Renal cortex interstitium (tissue), 11 donors: ENCODE measurements at regions not wholly inside any gene's neighbourhood (a gene's known extent, or its start where the extent isn't known, plus 50 kb on each side); places are given as distances from the start of the nearest gene placed in this dataset.

Experiments used
- DNase-seq, 11 donors: peaks; one replicate each; pipeline ENCODE4 v3.0.0-alpha.2; 2013; ENCODE audit warnings: low read depth in 9 of 11, low spot score in 4 of 11; ENCODE audit errors: extremely low read depth in 1 of 11

GRCh38 chr3:124084022-124084881 is 92.3 kb upstream of the ROPN1 start:
- DNase-seq = no peak

- no peak for DNase-seq
These were observed 96.9 kb upstream of the ROPN1 start for GRCh38 chr3:124088801-124089200.

- DNase-seq = no peak
These were observed 97.3 kb upstream of the ROPN1 start for GRCh38 chr3:124089214-124089613.

- no peak for DNase-seq
These were observed 99.8 kb upstream of the ROPN1 start for GRCh38 chr3:124091716-124092115.

- no peak for DNase-seq
These were observed 100.9 kb upstream of the ROPN1 start for GRCh38 chr3:124092811-124093210.

- peak in 4 of 11 donors; percentile 15 to 31 (median 19) for DNase-seq
These were observed 102.6 kb upstream of the ROPN1 start for GRCh38 chr3:124094496-124094895.

GRCh38 chr3:124097362-124098131 is 105.6 kb upstream of the ROPN1 start:
- DNase-seq = no peak

GRCh38 chr3:124101643-124102042 is 109.7 kb upstream of the ROPN1 start:
- no peak for DNase-seq

- no peak for DNase-seq
These were observed 115.4 kb upstream of the ROPN1 start for GRCh38 chr3:124107104-124107890.

GRCh38 chr3:124108446-124108845 is 116.5 kb upstream of the ROPN1 start:
- no peak for DNase-seq

- DNase-seq = no peak
These were observed 121.6 kb upstream of the ROPN1 start for GRCh38 chr3:124113485-124113884.

GRCh38 chr3:124115279-124115678 is 123.4 kb upstream of the ROPN1 start:
- no peak for DNase-seq

GRCh38 chr3:124115956-124116355 is 124.0 kb upstream of the ROPN1 start:
- DNase-seq = no peak

- DNase-seq = no peak
These were observed 125.0 kb upstream of the ROPN1 start for GRCh38 chr3:124116906-124117305.

GRCh38 chr3:124117486-124117885 is 125.6 kb upstream of the ROPN1 start:
- DNase-seq = no peak

GRCh38 chr3:124118397-124118796 is 126.5 kb upstream of the ROPN1 start:
- no peak for DNase-seq

- no peak for DNase-seq
These were observed 127.3 kb upstream of the ROPN1 start for GRCh38 chr3:124119056-124119716.

- no peak for DNase-seq
These were observed 129.7 kb upstream of the ROPN1 start for GRCh38 chr3:124121379-124122312.
